ENCODE measurements at regions not wholly inside any gene's neighbourhood (a gene's known extent, or its start where the extent isn't known, plus 50 kb on each side); places are given as distances from the start of the nearest gene placed in this dataset.

DNA sequence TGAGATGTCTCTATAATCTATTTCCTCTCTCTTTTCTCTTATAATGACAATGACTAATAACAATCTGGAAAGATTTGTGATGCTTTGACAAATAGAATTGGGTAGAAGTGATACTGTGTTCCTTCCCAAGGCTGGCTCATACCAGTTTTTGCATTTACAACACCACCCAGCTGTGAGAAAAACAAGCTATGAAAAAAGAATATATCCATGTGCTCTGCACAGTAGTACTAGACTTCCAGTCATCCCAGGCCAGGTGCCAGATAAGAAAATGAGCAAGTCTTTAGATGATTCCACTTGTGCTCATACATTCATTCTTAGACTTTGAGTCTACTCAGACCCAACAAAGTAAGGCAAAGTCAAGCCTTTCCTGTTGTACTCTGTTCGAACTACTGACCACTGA is 350.2 kb upstream of the POU1F1 start:
- DNase-seq (ENCODE audit: low spot score in 2 of 2): no peak
- H3K9me3 ChIP-seq: peaks cover 0 to 3% of the 10 kb centered on the region in 2 donors
- intact Hi-C loops (cut with DNase I): no loop called here
- H3K27me3 ChIP-seq: no peaks in the 10 kb centered on the region
- H3K4me1 ChIP-seq: no peaks in the 10 kb centered on the region
- no peak overlapping the region for H3K27ac ChIP-seq
- TF ChIP-seq, protein P1, sequence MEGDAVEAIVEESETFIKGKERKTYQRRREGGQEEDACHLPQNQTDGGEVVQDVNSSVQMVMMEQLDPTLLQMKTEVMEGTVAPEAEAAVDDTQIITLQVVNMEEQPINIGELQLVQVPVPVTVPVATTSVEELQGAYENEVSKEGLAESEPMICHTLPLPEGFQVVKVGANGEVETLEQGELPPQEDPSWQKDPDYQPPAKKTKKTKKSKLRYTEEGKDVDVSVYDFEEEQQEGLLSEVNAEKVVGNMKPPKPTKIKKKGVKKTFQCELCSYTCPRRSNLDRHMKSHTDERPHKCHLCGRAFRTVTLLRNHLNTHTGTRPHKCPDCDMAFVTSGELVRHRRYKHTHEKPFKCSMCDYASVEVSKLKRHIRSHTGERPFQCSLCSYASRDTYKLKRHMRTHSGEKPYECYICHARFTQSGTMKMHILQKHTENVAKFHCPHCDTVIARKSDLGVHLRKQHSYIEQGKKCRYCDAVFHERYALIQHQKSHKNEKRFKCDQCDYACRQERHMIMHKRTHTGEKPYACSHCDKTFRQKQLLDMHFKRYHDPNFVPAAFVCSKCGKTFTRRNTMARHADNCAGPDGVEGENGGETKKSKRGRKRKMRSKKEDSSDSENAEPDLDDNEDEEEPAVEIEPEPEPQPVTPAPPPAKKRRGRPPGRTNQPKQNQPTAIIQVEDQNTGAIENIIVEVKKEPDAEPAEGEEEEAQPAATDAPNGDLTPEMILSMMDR (IDR thresholded peaks at IDR 0.05): no peak
- H3K4me3 ChIP-seq: no peak overlapping the region
- no peaks in the 10 kb centered on the region for H3K36me3 ChIP-seq

GRCh38 chr3:87625876-87626275 is 349.5 kb upstream of the POU1F1 start:
- intact Hi-C loops (cut with DNase I): no loop called here
- H3K36me3 ChIP-seq: no peaks in the 10 kb centered on the region
- no peaks in the 10 kb centered on the region for H3K4me1 ChIP-seq
- no peak overlapping the region for H3K27ac ChIP-seq
- no peak overlapping the region for H3K4me3 ChIP-seq
- H3K9me3 ChIP-seq: peaks cover 0 to 3% of the 10 kb centered on the region in 2 donors
- H3K27me3 ChIP-seq: no peaks in the 10 kb centered on the region
- TF ChIP-seq, protein P1 (IDR thresholded peaks at IDR 0.05): no peak
- DNase-seq (ENCODE audit: low spot score in 2 of 2): no peak

GRCh38 chr3:87624860-87625259 is 348.5 kb upstream of the POU1F1 start:
- Histone ChIP-seq H3K4me3 (no peak overlapping the region), H3K9me3 (peaks cover 0 to 3% of the 10 kb centered on the region in 2 donors), H3K4me1 (no peaks in the 10 kb centered on the region), H3K27ac (no peak overlapping the region), H3K27me3 (no peaks in the 10 kb centered on the region), H3K36me3 (no peaks in the 10 kb centered on the region)
- DNase-seq (ENCODE audit: low spot score in 2 of 2): no peak
- intact Hi-C loops (cut with DNase I): no loop called here
- TF ChIP-seq, protein P1 (IDR thresholded peaks at IDR 0.05): no peak

DNA sequence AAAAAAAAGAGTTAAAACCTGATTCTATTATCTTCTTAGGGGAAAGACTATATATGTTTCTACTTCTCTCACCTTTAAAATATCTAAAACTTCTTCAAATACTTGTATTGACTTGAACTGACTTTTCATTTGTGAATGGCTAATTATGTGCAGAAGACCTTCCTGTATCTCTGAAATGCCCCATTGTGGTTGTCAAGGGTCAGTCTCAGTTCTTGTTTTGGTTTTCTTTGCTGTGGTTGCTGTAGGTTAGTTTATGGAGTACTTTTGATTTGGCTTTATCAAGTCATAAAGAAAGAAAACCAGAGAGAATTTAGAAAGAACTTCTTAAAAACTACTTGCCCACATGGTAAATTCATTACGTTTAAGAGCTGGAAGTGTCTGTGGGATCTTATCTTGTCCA is 345.3 kb upstream of the POU1F1 start:
- H3K27me3 ChIP-seq: no peaks in the 10 kb centered on the region
- DNase-seq (ENCODE audit: low spot score in 2 of 2): no peak
- H3K27ac ChIP-seq: no peak overlapping the region
- H3K4me3 ChIP-seq: no peak overlapping the region
- TF ChIP-seq, protein P1 (IDR thresholded peaks at IDR 0.05): no peak
- intact Hi-C loops (cut with DNase I): no loop called here
- no peaks in the 10 kb centered on the region for H3K9me3 ChIP-seq
- no peaks in the 10 kb centered on the region for H3K36me3 ChIP-seq
- no peaks in the 10 kb centered on the region for H3K4me1 ChIP-seq

DNA sequence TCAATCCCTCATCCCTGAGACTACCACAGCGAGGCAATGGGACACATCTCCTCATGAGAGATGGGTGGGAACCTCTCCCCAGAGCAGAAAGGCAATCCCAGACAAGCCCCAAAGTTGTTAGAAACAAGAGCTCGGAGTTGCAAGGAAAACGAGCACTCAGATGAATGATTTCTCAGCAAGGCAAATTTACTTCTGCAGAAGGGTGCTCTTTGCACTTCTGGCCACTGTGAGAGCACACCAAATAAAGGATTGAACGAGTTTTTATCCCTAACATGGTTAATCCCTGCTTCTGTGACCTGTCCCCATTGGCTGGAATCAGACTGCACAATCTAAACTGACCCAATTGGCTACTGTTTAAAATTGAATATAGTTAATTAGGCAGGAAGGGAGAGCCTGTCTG is 339.1 kb upstream of the POU1F1 start:
- Histone ChIP-seq H3K27ac (no peak overlapping the region), H3K4me3 (no peak overlapping the region), H3K36me3 (no peaks in the 10 kb centered on the region), H3K27me3 (no peaks in the 10 kb centered on the region), H3K4me1 (no peaks in the 10 kb centered on the region), H3K9me3 (peaks cover 6 to 7% of the 10 kb centered on the region in 2 donors)
- intact Hi-C loops (cut with DNase I): no loop called here
- DNase-seq (ENCODE audit: low spot score in 2 of 2): no peak
- TF ChIP-seq, protein P1 (IDR thresholded peaks at IDR 0.05): no peak

- no peak for DNase-seq (ENCODE audit: low spot score in 2 of 2)
- intact Hi-C loops (cut with DNase I): no loop called here
- H3K4me1 ChIP-seq: no peaks in the 10 kb centered on the region
- no peak overlapping the region for H3K4me3 ChIP-seq
- TF ChIP-seq, protein P1 (IDR thresholded peaks at IDR 0.05): no peak
- H3K27me3 ChIP-seq: no peaks in the 10 kb centered on the region
- no peak overlapping the region for H3K27ac ChIP-seq
- H3K9me3 ChIP-seq: peaks cover 6 to 7% of the 10 kb centered on the region in 2 donors
- no peaks in the 10 kb centered on the region for H3K36me3 ChIP-seq
Observed at GRCh38 chr3:87614998-87615397, 338.6 kb upstream of the POU1F1 start.
